C4-2B (cell line): ENCODE measurements at regions not wholly inside any gene's neighbourhood (a gene's known extent, or its start where the extent isn't known, plus 50 kb on each side); places are given as distances from the start of the nearest gene placed in this dataset.

Experiments
- CTCF ChIP-seq: fragments of 450-650 bp; conservative IDR thresholded peaks from 2 replicates; pipeline ENCODE4 v1.5.1; 2017; ENCODE audit warnings: mild to moderate bottlenecking
- ZFX ChIP-seq: fragments of 450-650 bp; IDR thresholded peaks from 2 replicates; pipeline ENCODE4 v1.6.1; 2017

- TF ChIP-seq CTCF (no peak), ZFX (no peak)
These were observed 227.6 kb upstream of the HNRNPA3 start for GRCh38 chr2:176984987-176985386.
